ENCODE measurements at regions not wholly inside any gene's neighbourhood (a gene's known extent, or its start where the extent isn't known, plus 50 kb on each side); places are given as distances from the start of the nearest gene placed in this dataset.

- no peak for TF ChIP-seq CTCF (IDR thresholded peaks at IDR 0.05)
- TF ChIP-seq EZH2 (IDR thresholded peaks at IDR 0.05; ENCODE audit: borderline replicate concordance, insufficient read depth, low read depth, low read length, poor library complexity, severe bottlenecking) = no peak
These were observed 66.7 kb upstream of the PODXL start for GRCh38 chr7:131623154-131623553.
